H9 (cell line): ENCODE measurements at regions not wholly inside any gene's neighbourhood (a gene's known extent, or its start where the extent isn't known, plus 50 kb on each side); places are given as distances from the start of the nearest gene placed in this dataset.

ENCODE experiments used
- DNase-seq: peaks from one replicate; pipeline ENCODE4 v3.0.0-alpha.2; 2017
- H2AFZ ChIP-seq: one replicate; pipeline ENCODE4 v1.6.1; 2013; ENCODE audit warnings: mild to moderate bottlenecking, low read length, control low read depth, moderate library complexity
- H2AK5ac ChIP-seq: 2 replicates; pipeline ENCODE4 v1.6.1; 2013; ENCODE audit warnings: low read length, control low read depth, mixed read lengths; ENCODE audit not compliant: insufficient read length
- H2BK120ac ChIP-seq: one replicate; pipeline ENCODE4 v1.6.1; 2013; ENCODE audit warnings: low read depth, mild to moderate bottlenecking, low read length, control low read depth, inconsistent platforms; ENCODE audit not compliant: poor library complexity, severe bottlenecking
- H2BK12ac ChIP-seq: 2 replicates; pipeline ENCODE4 v1.6.1; 2013; ENCODE audit warnings: low read length, control low read depth, mixed read lengths, low read depth; ENCODE audit not compliant: insufficient read length
- H2BK15ac ChIP-seq: 2 replicates; pipeline ENCODE4 v1.6.1; 2013; ENCODE audit warnings: low read depth, low read length, control low read depth
- H2BK20ac ChIP-seq: one replicate; pipeline ENCODE4 v1.6.1; 2013; ENCODE audit warnings: low read depth, mild to moderate bottlenecking, low read length, control low read depth, inconsistent platforms; ENCODE audit not compliant: poor library complexity, severe bottlenecking
- H2BK5ac ChIP-seq: 2 replicates; pipeline ENCODE4 v1.6.1; 2013; ENCODE audit warnings: low read length, control low read depth, mixed read lengths; ENCODE audit not compliant: insufficient read length
- H3K14ac ChIP-seq: 2 replicates; pipeline ENCODE4 v1.6.1; 2013; ENCODE audit warnings: low read length, control low read depth; ENCODE audit not compliant: insufficient read depth
- H3K18ac ChIP-seq: 2 replicates; pipeline ENCODE4 v1.6.1; 2013; ENCODE audit warnings: low read depth, mild to moderate bottlenecking, mixed read lengths, low read length, control low read depth; ENCODE audit not compliant: insufficient read length
- H3K23ac ChIP-seq: 2 replicates; pipeline ENCODE4 v1.6.1; 2013; ENCODE audit warnings: low read length, control low read depth, mixed read lengths, low read depth; ENCODE audit not compliant: insufficient read length
- H3K23me2 ChIP-seq: 2 replicates; pipeline ENCODE4 v1.6.1; 2013; ENCODE audit warnings: low read depth, mild to moderate bottlenecking, mixed read lengths, low read length, control low read depth; ENCODE audit not compliant: insufficient read length, poor library complexity, severe bottlenecking
- H3K27ac ChIP-seq: 2 replicates; pipeline ENCODE4 v1.5.1; 2013; ENCODE audit warnings: low read length, control low read depth, mixed read lengths, low read depth; ENCODE audit not compliant: insufficient read length
- H3K27me3 ChIP-seq: 2 replicates; pipeline ENCODE4 v1.6.1; 2013; ENCODE audit warnings: low read length, control low read depth, inconsistent platforms; ENCODE audit not compliant: insufficient read depth
- H3K4ac ChIP-seq: 2 replicates; pipeline ENCODE4 v1.6.1; 2013; ENCODE audit warnings: low read depth, mild to moderate bottlenecking, control low read depth, inconsistent platforms, low read length, moderate library complexity
- H3K4me1 ChIP-seq: 2 replicates; pipeline ENCODE4 v1.6.1; 2013; ENCODE audit warnings: low read length, control low read depth, inconsistent platforms; ENCODE audit not compliant: insufficient read depth
- H3K4me2 ChIP-seq: 2 replicates; pipeline ENCODE4 v1.6.1; 2013; ENCODE audit warnings: low read length, control low read depth, mixed read lengths; ENCODE audit not compliant: insufficient read length, insufficient read depth
- H3K56ac ChIP-seq: 2 replicates; pipeline ENCODE4 v1.6.1; 2013; ENCODE audit warnings: low read depth, mild to moderate bottlenecking, mixed read lengths, low read length, control low read depth; ENCODE audit not compliant: insufficient read length
- H3K79me1 ChIP-seq: 2 replicates; pipeline ENCODE4 v1.6.1; 2013; ENCODE audit warnings: low read depth, mild to moderate bottlenecking, moderate library complexity, low read length, control low read depth, inconsistent platforms; ENCODE audit not compliant: insufficient read depth, poor library complexity, severe bottlenecking
- H3K79me2 ChIP-seq: 2 replicates; pipeline ENCODE4 v1.6.1; 2013; ENCODE audit warnings: low read length, control low read depth, inconsistent platforms; ENCODE audit not compliant: insufficient read depth
- H3K9ac ChIP-seq: 2 replicates; pipeline ENCODE4 v1.6.1; 2013; ENCODE audit warnings: low read length, control low read depth, mixed read lengths; ENCODE audit not compliant: insufficient read length; ENCODE audit errors: extremely low read depth
- H3K9me3 ChIP-seq: one replicate; pipeline ENCODE4 v1.6.1; 2013; ENCODE audit warnings: low read depth, low read length, inconsistent platforms; ENCODE audit not compliant: control insufficient read depth
- H3T11ph ChIP-seq: one replicate; pipeline ENCODE4 v1.6.1; 2013; ENCODE audit warnings: mild to moderate bottlenecking, low read length, control low read depth, inconsistent platforms
- H4K20me1 ChIP-seq: one replicate; pipeline ENCODE4 v1.6.1; 2013; ENCODE audit not compliant: control insufficient read depth, insufficient read length, insufficient read depth
- H4K5ac ChIP-seq: 2 replicates; pipeline ENCODE4 v1.6.1; 2013; ENCODE audit warnings: low read depth, mild to moderate bottlenecking, mixed read lengths, low read length, control low read depth; ENCODE audit not compliant: insufficient read length
- H4K8ac ChIP-seq: replicated peaks from 2 replicates; pipeline ENCODE4 v1.6.1; 2013; ENCODE audit warnings: low read length, control low read depth, mixed read lengths, low read depth; ENCODE audit not compliant: insufficient read length
- H4K91ac ChIP-seq: 2 replicates; pipeline ENCODE4 v1.6.1; 2013; ENCODE audit warnings: low read depth, mild to moderate bottlenecking, moderate library complexity, mixed read lengths, low read length, control low read depth; ENCODE audit not compliant: insufficient read length
- H3K27ac Mint-ChIP-seq, 3 experiments: 2 replicates in 2 of 3; 3 replicates in 1 of 3; pipeline ENCODE4 v1.8.0; 2020 to 2021; ENCODE audit warnings: mixed read lengths in 3 of 3, mild to moderate bottlenecking in 1 of 3, moderate library complexity in 1 of 3
- H3K27me3 Mint-ChIP-seq: 2 replicates; pipeline ENCODE4 v1.8.0; 2021; ENCODE audit warnings: low read depth, mild to moderate bottlenecking, moderate library complexity, mixed read lengths
- H3K36me3 Mint-ChIP-seq, 3 experiments: 2 replicates in 2 of 3; 3 replicates in 1 of 3; pipeline ENCODE4 v1.8.0; 2020 to 2021; ENCODE audit warnings: low read depth in 3 of 3, mixed read lengths in 3 of 3; ENCODE audit not compliant: insufficient read depth in 1 of 3
- H3K4me1 Mint-ChIP-seq, 2 experiments: 2 replicates each; pipeline ENCODE4 v1.8.0; 2020; ENCODE audit warnings: mixed read lengths in 2 of 2
- H3K4me3 Mint-ChIP-seq, 2 experiments: 2 replicates in 1 of 2; 3 replicates in 1 of 2; pipeline ENCODE4 v1.8.0; 2020 to 2021; ENCODE audit warnings: mild to moderate bottlenecking in 2 of 2, mixed read lengths in 2 of 2, moderate library complexity in 1 of 2
- H3K9me3 Mint-ChIP-seq, 2 experiments: 2 replicates in 1 of 2; 3 replicates in 1 of 2; pipeline ENCODE4 v1.8.0; 2020; ENCODE audit warnings: mild to moderate bottlenecking in 2 of 2, mixed read lengths in 2 of 2, moderate library complexity in 1 of 2
- WGBS: extraction: QIAGEN DNeasy Blood & Tissue Kit; methylation state at CpG from one replicate; pipeline ENCODE4 v1.1.7; 2013; ENCODE audit warnings: missing lambda C conversion rate, low lambda C conversion rate, mixed read lengths; ENCODE audit not compliant: insufficient read length; ENCODE audit errors: extremely low coverage; 5-methylcytosine and 5-hydroxymethylcytosine counted together
- TF ChIP-seq, protein P1 (sequence below): fragments of 200-600 bp; sonication (generic); conservative IDR thresholded peaks from 3 replicates; pipeline ENCODE4 v1.8.0; 2021; ENCODE audit warnings: antibody characterized with exemption, mild to moderate bottlenecking

DNA sequence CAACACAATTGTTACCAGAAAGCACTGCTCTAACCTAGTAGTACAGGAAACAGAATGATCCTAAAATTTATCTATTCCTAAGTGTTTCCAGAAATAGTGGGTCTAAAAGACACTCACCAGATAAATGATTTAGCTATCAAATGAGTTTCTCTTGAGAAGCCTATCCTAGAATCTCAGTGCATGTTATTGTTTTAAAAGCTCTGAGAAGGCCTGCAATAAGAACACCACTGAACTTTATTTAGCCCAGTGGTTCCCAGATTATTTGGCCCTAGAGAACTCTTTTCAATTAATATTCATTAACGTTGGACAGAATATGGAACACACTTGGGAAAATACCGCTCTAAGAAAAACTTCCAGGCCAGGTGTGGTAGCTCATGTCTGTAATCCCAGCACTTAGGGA, 220.1 kb upstream of the GHITM start:
- peaks cover 26% of the 10 kb centered on the region for H3K27me3 Mint-ChIP-seq
- H3K9ac ChIP-seq: no peak overlapping the region
- no peaks in the 10 kb centered on the region for H3K9me3 Mint-ChIP-seq
- H4K8ac ChIP-seq: no peak overlapping the region
- H4K20me1 ChIP-seq: no peaks in the 10 kb centered on the region
- no peak for DNase-seq
- no peak overlapping the region for H3K4ac ChIP-seq
- H2BK20ac ChIP-seq: no peak overlapping the region
- H3K4me1 Mint-ChIP-seq: peaks cover 16 to 25% of the 10 kb centered on the region in 2 experiments
- H3K27ac ChIP-seq: no peak overlapping the region
- H4K91ac ChIP-seq: no peak overlapping the region
- no peak overlapping the region for H2AFZ ChIP-seq
- no peak overlapping the region for H3K4me2 ChIP-seq
- no peaks in the 10 kb centered on the region for H3K9me3 ChIP-seq
- H2BK5ac ChIP-seq: no peak overlapping the region
- no peak overlapping the region for H3K14ac ChIP-seq
- H3K36me3 Mint-ChIP-seq: no peaks in the 10 kb centered on the region; a peak in 1 of 7 replicates
- TF ChIP-seq, protein P1, sequence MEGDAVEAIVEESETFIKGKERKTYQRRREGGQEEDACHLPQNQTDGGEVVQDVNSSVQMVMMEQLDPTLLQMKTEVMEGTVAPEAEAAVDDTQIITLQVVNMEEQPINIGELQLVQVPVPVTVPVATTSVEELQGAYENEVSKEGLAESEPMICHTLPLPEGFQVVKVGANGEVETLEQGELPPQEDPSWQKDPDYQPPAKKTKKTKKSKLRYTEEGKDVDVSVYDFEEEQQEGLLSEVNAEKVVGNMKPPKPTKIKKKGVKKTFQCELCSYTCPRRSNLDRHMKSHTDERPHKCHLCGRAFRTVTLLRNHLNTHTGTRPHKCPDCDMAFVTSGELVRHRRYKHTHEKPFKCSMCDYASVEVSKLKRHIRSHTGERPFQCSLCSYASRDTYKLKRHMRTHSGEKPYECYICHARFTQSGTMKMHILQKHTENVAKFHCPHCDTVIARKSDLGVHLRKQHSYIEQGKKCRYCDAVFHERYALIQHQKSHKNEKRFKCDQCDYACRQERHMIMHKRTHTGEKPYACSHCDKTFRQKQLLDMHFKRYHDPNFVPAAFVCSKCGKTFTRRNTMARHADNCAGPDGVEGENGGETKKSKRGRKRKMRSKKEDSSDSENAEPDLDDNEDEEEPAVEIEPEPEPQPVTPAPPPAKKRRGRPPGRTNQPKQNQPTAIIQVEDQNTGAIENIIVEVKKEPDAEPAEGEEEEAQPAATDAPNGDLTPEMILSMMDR: no peak
- no peak overlapping the region for H2BK120ac ChIP-seq
- no peak overlapping the region for H3K27ac Mint-ChIP-seq
- WGBS: no CpG with 5 or more reads among the region's 2 CpGs
- H3K79me1 ChIP-seq: no peaks in the 10 kb centered on the region
- H3K18ac ChIP-seq: no peak overlapping the region
- no peak overlapping the region for H2BK15ac ChIP-seq
- H3K4me3 Mint-ChIP-seq: no peak overlapping the region
- no peak overlapping the region for H2AK5ac ChIP-seq
- H3K79me2 ChIP-seq: no peaks in the 10 kb centered on the region
- H3K4me1 ChIP-seq: 0 out of 2 replicates have a peak, but pooled peaks cover 2% of the 10 kb centered on the region
- H2BK12ac ChIP-seq: no peak overlapping the region
- no peaks in the 10 kb centered on the region for H3K27me3 ChIP-seq
- no peaks in the 10 kb centered on the region for H3K23me2 ChIP-seq
- no peak overlapping the region for H3K56ac ChIP-seq
- H4K5ac ChIP-seq: no peak overlapping the region
- no peak overlapping the region for H3K23ac ChIP-seq
- H3T11ph ChIP-seq: no peak overlapping the region
